ENCODE measurements at regions not wholly inside any gene's neighbourhood (a gene's known extent, or its start where the extent isn't known, plus 50 kb on each side); places are given as distances from the start of the nearest gene placed in this dataset.

- DNase-seq = no peak
These were observed 50.3 kb upstream of the FNDC1 start for GRCh38 chr6:159118924-159119323.

- DNase-seq = peak in 2 of 56 donors; percentile 27 to 32
These were observed 51.6 kb upstream of the FNDC1 start for GRCh38 chr6:159117563-159117962.

GRCh38 chr6:159117046-159117445 lies 52.2 kb upstream of the FNDC1 start:
- DNase-seq = no peak

- DNase-seq = no peak
These were observed 52.9 kb upstream of the FNDC1 start for GRCh38 chr6:159116343-159116742.

GRCh38 chr6:159114569-159114968 lies 54.6 kb upstream of the FNDC1 start:
- no peak for DNase-seq

GRCh38 chr6:159113223-159113622 lies 56.0 kb upstream of the FNDC1 start:
- DNase-seq = no peak

GRCh38 chr6:159112714-159113113 lies 56.5 kb upstream of the FNDC1 start:
- DNase-seq = peak in 1 of 56 donors; percentile 46

- no peak for DNase-seq
These were observed 58.5 kb upstream of the FNDC1 start for GRCh38 chr6:159110748-159111147.

- no peak for DNase-seq
These were observed 59.2 kb upstream of the FNDC1 start for GRCh38 chr6:159110013-159110412.

- no peak for DNase-seq
These were observed 59.8 kb upstream of the FNDC1 start for GRCh38 chr6:159109391-159109790.

- DNase-seq = peak in 1 of 56 donors; percentile 41
These were observed 60.7 kb upstream of the FNDC1 start for GRCh38 chr6:159108426-159108985.

GRCh38 chr6:159107451-159108260 lies 61.5 kb upstream of the FNDC1 start:
- DNase-seq = no peak

GRCh38 chr6:159106627-159107241 lies 61.9 kb upstream of the TAGAP start:
- DNase-seq = peak in 50 of 56 donors; percentile 10 to 80 (median 53)

GRCh38 chr6:159105716-159106115 lies 60.9 kb upstream of the TAGAP start:
- DNase-seq = peak in 1 of 56 donors; percentile 36

GRCh38 chr6:159104931-159105330 lies 60.1 kb upstream of the TAGAP start:
- DNase-seq = no peak

GRCh38 chr6:159104163-159104925 lies 59.6 kb upstream of the TAGAP start:
- peak in 33 of 56 donors; percentile 11 to 68 (median 38) for DNase-seq

GRCh38 chr6:159103396-159104162 lies 58.8 kb upstream of the TAGAP start:
- no peak for DNase-seq

GRCh38 chr6:159102373-159103160 lies 57.8 kb upstream of the TAGAP start:
- DNase-seq = no peak

GRCh38 chr6:159101656-159102055 lies 56.9 kb upstream of the TAGAP start:
- no peak for DNase-seq
